NCI-H1417 treated with DMSO at 0.1 percent for 48 hours (cell line): ENCODE measurements at regions not wholly inside any gene's neighbourhood (a gene's known extent, or its start where the extent isn't known, plus 50 kb on each side); places are given as distances from the start of the nearest gene placed in this dataset.

Experiments used
- DNase-seq: peaks from one replicate; lab custom pipeline; 2025; lab: John Stamatoyannopoulos, UW

- no peak for DNase-seq
Observed at GRCh38 chr3:68306571-68306970, 625.8 kb downstream of the TAFA4 start.

- DNase-seq: no peak
Observed at GRCh38 chr3:68295457-68295856, 636.9 kb downstream of the TAFA4 start.

DNA sequence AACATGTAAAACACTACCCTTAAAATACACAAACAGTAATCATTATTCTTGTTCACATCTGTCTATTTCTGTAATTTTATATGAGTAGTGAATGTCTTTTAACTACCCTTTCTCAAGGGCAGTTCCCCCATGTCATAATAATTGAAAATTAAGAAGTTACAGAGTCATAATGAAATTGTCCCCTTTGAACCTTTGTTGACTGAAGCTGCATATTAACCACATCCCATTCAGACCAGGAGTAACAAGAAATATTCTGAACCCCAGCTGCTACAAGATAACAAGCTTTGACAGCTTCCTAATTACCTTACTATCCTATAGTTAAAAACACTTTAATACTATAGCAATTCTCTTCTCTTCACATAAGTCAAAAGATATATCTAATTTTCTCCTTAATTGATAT, 635.9 kb upstream of the SUCLG2 start:
- no peak for DNase-seq

DNA sequence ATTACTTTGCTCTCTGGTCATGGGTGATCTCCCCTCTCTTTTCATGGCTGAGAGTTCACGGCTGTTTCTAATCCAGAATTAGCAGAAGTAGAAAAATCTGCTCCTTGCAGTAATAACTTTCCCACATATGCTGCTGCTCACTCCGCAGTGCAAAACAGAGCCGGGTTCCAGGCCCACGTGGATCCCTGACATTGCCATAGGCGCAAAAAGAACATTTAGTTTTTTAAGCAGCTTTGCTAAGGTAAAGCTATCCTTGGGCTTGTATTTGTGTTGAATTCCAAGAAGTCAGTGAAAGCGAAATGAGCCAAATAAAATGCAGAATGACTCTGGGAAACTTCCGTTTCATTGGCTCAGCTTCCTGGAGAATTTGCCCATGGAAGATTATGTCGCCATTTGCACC, 633.7 kb upstream of the SUCLG2 start:
- DNase-seq: no peak

GRCh38 chr3:68287101-68287500, 632.7 kb upstream of the SUCLG2 start:
- DNase-seq: no peak

- no peak for DNase-seq
Observed at GRCh38 chr3:68274286-68274685, 619.9 kb upstream of the SUCLG2 start.

- no peak for DNase-seq
Observed at GRCh38 chr3:68271145-68271544, 616.7 kb upstream of the SUCLG2 start.

DNA sequence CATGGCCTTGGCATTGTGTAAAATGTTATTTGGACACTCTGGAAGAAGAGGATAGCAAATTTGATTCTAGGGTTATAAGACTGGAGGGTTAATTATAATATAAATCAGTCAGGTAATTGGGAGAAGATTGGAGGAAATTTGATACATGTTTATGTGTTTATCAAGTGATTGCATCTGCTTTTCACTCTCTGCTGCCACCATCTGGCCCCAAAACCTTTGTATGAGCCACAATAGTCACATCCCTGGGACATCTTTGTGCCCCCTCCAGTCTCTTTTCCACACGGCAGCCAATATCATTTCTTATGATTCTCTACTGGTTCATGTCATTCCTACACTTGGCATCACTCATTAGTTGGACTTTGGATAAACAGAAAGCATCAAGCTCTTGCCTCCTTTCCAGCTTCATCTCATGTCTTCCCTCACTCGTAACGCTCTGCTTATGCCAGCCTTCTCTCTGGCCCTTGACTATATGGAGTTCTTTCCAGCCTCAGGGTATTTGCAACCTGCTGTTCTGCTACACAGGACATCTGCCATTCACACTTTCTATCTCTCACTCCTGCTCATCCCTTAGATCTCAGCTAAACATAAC, 602.3 kb upstream of the SUCLG2 start:
- no peak for DNase-seq

GRCh38 chr3:68249265-68249664, 594.9 kb upstream of the SUCLG2 start:
- no peak for DNase-seq

DNA sequence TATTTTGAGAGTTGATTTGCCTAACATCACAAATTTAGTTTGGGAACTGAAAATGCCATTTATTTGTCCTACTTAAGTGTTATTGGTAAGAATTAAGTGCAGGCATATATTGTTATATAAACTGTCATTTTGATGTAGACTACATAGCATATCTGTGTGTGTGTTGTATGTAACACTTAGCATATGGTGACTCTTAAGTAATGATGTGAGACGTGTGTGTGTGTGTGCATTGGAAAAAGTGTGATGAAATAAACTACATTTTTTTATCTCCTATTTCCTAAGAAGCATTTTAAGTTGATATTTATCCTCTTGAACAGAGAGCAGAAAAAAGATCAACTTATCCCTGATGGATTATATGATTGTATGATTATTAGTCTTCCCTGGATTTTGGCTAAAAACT, 588.2 kb upstream of the SUCLG2 start:
- DNase-seq: no peak

GRCh38 chr3:68239542-68239941, 585.1 kb upstream of the SUCLG2 start:
- peak; percentile 62 for DNase-seq

DNA sequence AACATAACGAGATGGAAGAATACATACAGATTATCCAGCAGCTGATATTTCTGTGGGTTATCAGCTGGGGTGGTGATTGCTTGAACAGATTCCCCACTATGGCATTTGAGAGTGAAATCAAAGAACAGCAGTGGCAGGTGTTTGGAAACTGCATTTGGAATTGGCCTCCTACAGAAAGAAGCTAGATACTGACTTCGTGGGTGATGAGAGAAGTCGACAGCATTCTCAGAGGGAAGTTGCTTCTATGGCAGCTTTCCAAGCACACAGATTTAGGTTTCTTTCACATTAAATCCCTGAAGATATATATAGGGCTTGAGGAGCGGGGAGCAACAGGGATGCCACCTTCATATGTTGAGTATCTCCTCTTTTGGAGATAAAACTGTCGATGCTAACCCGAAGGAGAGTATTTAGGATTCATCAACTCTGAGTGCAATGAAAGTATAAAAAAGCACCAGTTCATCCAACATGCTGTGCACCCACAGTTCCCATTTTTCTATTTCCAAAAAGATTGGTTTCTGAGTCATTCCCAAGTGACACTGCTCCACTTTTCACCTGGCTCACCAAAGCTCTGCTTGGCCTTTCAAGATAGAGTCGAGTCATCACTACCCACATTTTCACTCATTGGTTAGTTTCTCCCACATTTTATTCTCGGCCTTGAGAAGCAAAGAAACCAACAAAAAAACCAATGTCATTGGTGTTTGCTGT, 579.8 kb upstream of the SUCLG2 start:
- no peak for DNase-seq

DNA sequence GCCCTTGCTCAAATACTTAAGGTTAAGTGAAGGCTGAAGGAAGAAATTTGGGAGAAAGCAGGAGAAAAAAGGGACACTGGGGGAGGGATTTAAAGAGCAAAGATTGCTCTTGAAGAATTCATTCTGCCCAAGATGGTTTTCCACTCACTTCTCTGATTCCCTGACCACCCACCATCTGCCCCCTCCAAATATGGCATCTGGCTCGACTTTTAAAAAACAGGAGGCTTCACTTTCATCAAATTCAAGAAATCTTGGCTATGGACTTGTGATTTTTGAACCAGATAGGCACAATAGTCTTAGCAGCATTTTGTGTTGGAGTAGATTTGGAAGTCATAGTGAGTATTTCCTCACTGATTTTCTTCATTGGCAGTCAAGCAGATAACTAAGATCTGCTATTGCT, 574.4 kb upstream of the SUCLG2 start:
- no peak for DNase-seq

GRCh38 chr3:68220832-68221231, 566.4 kb upstream of the SUCLG2 start:
- no peak for DNase-seq

GRCh38 chr3:68211637-68212036, 557.2 kb upstream of the SUCLG2 start:
- no peak for DNase-seq

DNA sequence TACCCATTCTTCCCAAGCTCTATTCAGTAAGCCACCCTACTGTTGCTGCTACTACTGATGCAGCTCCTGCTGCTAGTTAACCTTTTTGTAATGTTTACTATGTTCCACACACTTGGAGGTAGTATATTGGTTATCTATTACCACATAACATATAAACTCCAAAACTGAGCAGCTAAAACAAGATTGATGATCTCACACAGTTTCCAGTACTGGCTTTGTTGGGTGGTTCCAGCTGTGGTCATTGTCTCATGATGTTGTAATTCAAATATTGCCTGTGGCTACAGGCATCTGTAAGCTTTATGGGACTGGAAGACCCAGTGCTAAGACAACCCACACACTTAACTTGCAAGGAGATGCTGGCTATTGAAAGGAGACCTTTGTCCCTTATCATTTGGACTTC, 556.2 kb upstream of the SUCLG2 start:
- no peak for DNase-seq

GRCh38 chr3:68207327-68207726, 552.9 kb upstream of the SUCLG2 start:
- DNase-seq: no peak

GRCh38 chr3:68206524-68207117, 552.2 kb upstream of the SUCLG2 start:
- DNase-seq: no peak

GRCh38 chr3:68186733-68187132, 532.3 kb upstream of the SUCLG2 start:
- no peak for DNase-seq

GRCh38 chr3:68176600-68176999, 522.2 kb upstream of the SUCLG2 start:
- no peak for DNase-seq

- no peak for DNase-seq
Observed at GRCh38 chr3:68173012-68173634, 518.7 kb upstream of the SUCLG2 start.

GRCh38 chr3:68172039-68172438, 517.6 kb upstream of the SUCLG2 start:
- no peak for DNase-seq

GRCh38 chr3:68163968-68164367, 509.6 kb upstream of the SUCLG2 start:
- no peak for DNase-seq
